K562 (cell line): ENCODE measurements at regions not wholly inside any gene's neighbourhood (a gene's known extent, or its start where the extent isn't known, plus 50 kb on each side); places are given as distances from the start of the nearest gene placed in this dataset.

Experiments used
- ATAC-seq: fragments of 200-7000 bp; cut with Tn5 transposase; 3 replicates; pipeline ENCODE4 v1.9.1; 2020; ENCODE audit warnings: moderate library complexity
- BruUV-seq: library from RNA; stranded (reverse); fragments of 400-500 nt; replicated peaks from 2 replicates; lab custom pipeline; 2021; lab: Mats Ljungman, UMichigan
- CTCF ChIA-PET: fragments of 300-600 bp; formaldehyde crosslinking; extraction: SDS; loops from one replicate; lab custom pipeline; 2021; ENCODE audit warnings: low intra/inter-chr PET ratio; lab: Yijun Ruan, JAX
- POLR2A ChIA-PET: fragments of 300-600, 350-650 bp; sonication (Branson Sonifier 250); formaldehyde crosslinking; extraction: SDS; loops from one replicate; lab custom pipeline; 2021; ENCODE audit warnings: antibody characterized with exemption, inconsistent platforms; lab: Yijun Ruan, JAX
- DNase-seq, 4 experiments: peaks; one replicate each; pipeline versions ENCODE4 v3.0.0 to v3.0.0-alpha.2; 2011 to 2018; ENCODE audit warnings: low spot score in 3 of 4, mixed read lengths in 3 of 4; ENCODE audit errors: extremely low read depth in 1 of 4
- FAIRE-seq: peaks from 2 replicates; lab custom pipeline; 2011; peaks lifted over from hg19 to GRCh38; lab: Jason Lieb, UNC
- H2AFZ ChIP-seq: 2 replicates; pipeline ENCODE4 v1.6.0; 2011; ENCODE audit warnings: low read depth, low read length, control low read depth, inconsistent platforms
- H3K27ac ChIP-seq: fragments of 200-600 bp; 3 replicates; pipeline ENCODE4 v1.8.0; 2011; ENCODE audit warnings: low read depth, mild to moderate bottlenecking, control low read depth, inconsistent platforms, low read length, moderate library complexity, mixed read lengths; ENCODE audit errors: extremely low read depth
- H3K27me3 ChIP-seq, 2 experiments: fragments of 300-600 bp in 1 of 2; 2 replicates in 1 of 2; 3 replicates in 1 of 2; pipeline versions ENCODE4 v1.6.0 to v1.8.0; 2011; ENCODE audit warnings: inconsistent platforms in 2 of 2, low read length in 2 of 2, mild to moderate bottlenecking in 1 of 2, mixed read lengths in 1 of 2, moderate library complexity in 1 of 2; ENCODE audit not compliant: control insufficient read depth in 2 of 2, insufficient read depth in 2 of 2
- H3K36me3 ChIP-seq: fragments of 300-600 bp; 3 replicates; pipeline ENCODE4 v1.8.0; 2011; ENCODE audit warnings: mild to moderate bottlenecking, low read length, inconsistent platforms; ENCODE audit not compliant: control insufficient read depth, insufficient read depth
- H3K4me1 ChIP-seq, 2 experiments: fragments of 200-600 bp in 1 of 2; replicated peaks in 1 of 2; 2 replicates in 1 of 2; 3 replicates in 1 of 2; pipeline versions ENCODE4 v1.5.1 to v1.8.0; 2011; ENCODE audit warnings: inconsistent platforms in 2 of 2, low read length in 2 of 2, mild to moderate bottlenecking in 1 of 2, mixed read lengths in 1 of 2, moderate library complexity in 1 of 2; ENCODE audit not compliant: control insufficient read depth in 2 of 2, insufficient read depth in 2 of 2
- H3K4me2 ChIP-seq: 2 replicates; pipeline ENCODE4 v1.6.1; 2011; ENCODE audit warnings: low read length, control low read depth, inconsistent platforms, mixed read lengths; ENCODE audit not compliant: insufficient read depth
- H3K4me3 ChIP-seq: fragments of 200-600 bp; sonication (generic), shearing (Covaris generic); 2 replicates; pipeline ENCODE4 v1.5.1; 2016; ENCODE audit warnings: control low read depth, inconsistent platforms
- H3K79me2 ChIP-seq: fragments of 200-600 bp; 3 replicates; pipeline ENCODE4 v1.8.0; 2011; ENCODE audit warnings: low read length, inconsistent platforms; ENCODE audit not compliant: control insufficient read depth, insufficient read depth
- H3K9ac ChIP-seq, 2 experiments: 2 replicates each; pipeline versions ENCODE4 v1.6.0 to v1.6.1; 2011; ENCODE audit warnings: low read depth in 2 of 2, low read length in 2 of 2, control low read depth in 1 of 2, inconsistent platforms in 1 of 2, mild to moderate bottlenecking in 1 of 2, mixed read lengths in 1 of 2; ENCODE audit not compliant: insufficient read depth in 1 of 2
- H3K9me1 ChIP-seq: one replicate; pipeline ENCODE4 v1.6.0; 2011; ENCODE audit warnings: inconsistent platforms, mild to moderate bottlenecking, low read length, moderate library complexity; ENCODE audit not compliant: control insufficient read depth, insufficient read depth
- H3K9me3 ChIP-seq: replicated peaks from 2 replicates; pipeline ENCODE4 v1.5.1; 2011; ENCODE audit warnings: low read depth, low read length, inconsistent platforms; ENCODE audit not compliant: control insufficient read depth, insufficient read depth
- H4K20me1 ChIP-seq: replicated peaks from 2 replicates; pipeline ENCODE4 v1.6.1; 2011; ENCODE audit warnings: low read length, inconsistent platforms, mixed read lengths; ENCODE audit not compliant: control insufficient read depth, insufficient read depth
- BCL6 ChIP-seq: fragments of 250-450 bp; sonication (Bioruptor Pico); IDR thresholded peaks from 2 replicates; pipeline ENCODE4 v1.4.0; 2020
- JUNB ChIP-seq: fragments of 450-650 bp; formaldehyde crosslinking; conservative IDR thresholded peaks from 2 replicates; pipeline ENCODE4 v1.4.0; 2020; ENCODE audit warnings: mild to moderate bottlenecking
- MYBL2 ChIP-seq, 2 experiments: fragments of 450-650 bp in 1 of 2; sonication (generic) in 1 of 2; formaldehyde crosslinking in 1 of 2; IDR thresholded peaks; 2 replicates each; pipeline versions ENCODE4 v1.6.1 to v1.8.1; 2017 to 2022; ENCODE audit warnings: borderline replicate concordance in 1 of 2, inconsistent platforms in 1 of 2, low read depth in 1 of 2, mild to moderate bottlenecking in 1 of 2, missing genetic modification reagents in 1 of 2, moderate library complexity in 1 of 2
- RBM39 ChIP-seq: fragments of 200-400 bp; formaldehyde crosslinking; optimal IDR thresholded peaks from 2 replicates; pipeline ENCODE3; 2018; ENCODE audit warnings: low read depth, low read length
- RREB1 ChIP-seq: fragments of 250-450 bp; sonication (Bioruptor Pico); IDR thresholded peaks from 2 replicates; pipeline ENCODE4 v1.4.0; 2020
- in situ Hi-C: fragments of 300-500 bp; cut with MboI; formaldehyde crosslinking; loops from 4 replicates; pipeline ENCODE4 v1.15.0; 2018; ENCODE audit warnings: inconsistent platforms, mixed read lengths
- intact Hi-C: fragments of 100-400 bp; cut with micrococcal nuclease; formaldehyde crosslinking; loops from 2 replicates; pipeline ENCODE4 v1.14.2; 2022
- TF ChIP-seq, protein P1 (sequence below), 2 experiments: fragments of 450-650 bp in 1 of 2; sonication (generic) in 1 of 2; formaldehyde crosslinking in 1 of 2; IDR thresholded peaks in 1 of 2; conservative IDR thresholded peaks in 1 of 2; 2 replicates each; pipeline versions ENCODE4 v1.6.1 to v1.8.1; 2016 to 2023; ENCODE audit warnings: mild to moderate bottlenecking in 2 of 2, moderate library complexity in 2 of 2, inconsistent platforms in 1 of 2, missing genetic modification reagents in 1 of 2

GRCh38 chr13:64127856-64128255 is 2712.2 kb upstream of the PCDH20 start:
- no peaks in the 10 kb centered on the region for H3K9me1 ChIP-seq
- intact Hi-C loops = no loop called here
- in situ Hi-C loops = no loop called here
- H3K9me3 ChIP-seq = no peaks in the 10 kb centered on the region
- no peak overlapping the region for H3K9ac ChIP-seq
- H3K4me2 ChIP-seq = no peak overlapping the region
- no peaks in the 10 kb centered on the region for H3K79me2 ChIP-seq
- H3K27ac ChIP-seq = no peak overlapping the region
- H3K4me1 ChIP-seq = no peaks in the 10 kb centered on the region
- no peak overlapping the region for H3K4me3 ChIP-seq
- no TSS peak for BruUV-seq
- POLR2A ChIA-PET = no interaction called here
- H2AFZ ChIP-seq = no peak overlapping the region
- no peak for ATAC-seq
- no peaks in the 10 kb centered on the region for H3K27me3 ChIP-seq
- H4K20me1 ChIP-seq = no peaks in the 10 kb centered on the region
- TF ChIP-seq MYBL2 (IDR thresholded peaks at IDR 0.05; ENCODE audit: low read depth) (no peak), MYBL2 (CRISPR knock-in tag; IDR thresholded peaks at IDR 0.05; ENCODE audit: borderline replicate concordance) (no peak), BCL6 (CRISPR knock-in tag) (no peak), RREB1 (CRISPR knock-in tag) (no peak), RBM39 (no peak), JUNB (CRISPR knock-in tag) (no peak)
- TF ChIP-seq, protein P1, sequence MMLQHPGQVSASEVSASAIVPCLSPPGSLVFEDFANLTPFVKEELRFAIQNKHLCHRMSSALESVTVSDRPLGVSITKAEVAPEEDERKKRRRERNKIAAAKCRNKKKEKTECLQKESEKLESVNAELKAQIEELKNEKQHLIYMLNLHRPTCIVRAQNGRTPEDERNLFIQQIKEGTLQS (IDR thresholded peaks at IDR 0.05) = no peak
- TF ChIP-seq, protein P1 (CRISPR knock-in tag; conservative IDR thresholded peaks at IDR 0.05) = no peak
- TF ChIP-seq, all 486 proteins: peak for 0
- CTCF ChIA-PET = no interaction called here
- H3K36me3 ChIP-seq = no peaks in the 10 kb centered on the region
- DNase-seq (no peak), FAIRE-seq (no peak)
